ACHN (cell line): ENCODE measurements at regions not wholly inside any gene's neighbourhood (a gene's known extent, or its start where the extent isn't known, plus 50 kb on each side); places are given as distances from the start of the nearest gene placed in this dataset.

Experiments used
- DNase-seq: peaks from one replicate; pipeline ENCODE4 v3.0.0-alpha.2; 2015
- in situ Hi-C: cut with HindIII; loops from 2 replicates; pipeline ENCODE4 v1.10.0; 2017; ENCODE audit warnings: low sequenced_read_pairs, low pct_ligation_motif_present, low pct_unique_long_range_greater_than_20kb

GRCh38 chr12:98064501-98064900 lies 450.9 kb upstream of the TMPO start:
- no peak for DNase-seq
- in situ Hi-C loops: no loop called here

- DNase-seq: no peak
- in situ Hi-C loops: no loop called here
Measured at GRCh38 chr12:98067795-98068194, 447.6 kb upstream of the TMPO start.

- in situ Hi-C loops: no loop called here
- no peak for DNase-seq
Measured at GRCh38 chr12:98073610-98074009, 441.8 kb upstream of the TMPO start.

- in situ Hi-C loops: no loop called here
Measured at GRCh38 chr12:98074286-98074685, 441.1 kb upstream of the TMPO start.

GRCh38 chr12:98084391-98084790 lies 431.0 kb upstream of the TMPO start:
- DNase-seq: no peak
- in situ Hi-C loops: no loop called here

More at GRCh38 chr12:98074286-98074685, 441.1 kb upstream of the TMPO start:
- DNase-seq: no peak

GRCh38 chr12:98085046-98085755 lies 430.2 kb upstream of the TMPO start:
- in situ Hi-C loops: no loop called here
- DNase-seq: no peak

- in situ Hi-C loops: no loop called here
- no peak for DNase-seq
Measured at GRCh38 chr12:98090731-98091130, 424.7 kb upstream of the TMPO start.

- no peak for DNase-seq
- in situ Hi-C loops: no loop called here
Measured at GRCh38 chr12:98096436-98096835, 419.0 kb upstream of the TMPO start.

GRCh38 chr12:98106031-98106683 lies 409.2 kb upstream of the TMPO start:
- DNase-seq: no peak
- in situ Hi-C loops: no loop called here

GRCh38 chr12:98109266-98109665 lies 406.1 kb upstream of the TMPO start:
- in situ Hi-C loops: no loop called here

GRCh38 chr12:98110536-98110935 lies 404.9 kb upstream of the TMPO start:
- no peak for DNase-seq
- in situ Hi-C loops: no loop called here

More at GRCh38 chr12:98109266-98109665, 406.1 kb upstream of the TMPO start:
- no peak for DNase-seq

GRCh38 chr12:98113548-98113947 lies 401.8 kb upstream of the TMPO start:
- in situ Hi-C loops: no loop called here
- DNase-seq: no peak

GRCh38 chr12:98121963-98122362 lies 393.4 kb upstream of the TMPO start:
- no peak for DNase-seq

GRCh38 chr12:98123021-98123461 lies 392.3 kb upstream of the TMPO start:
- DNase-seq: no peak
- in situ Hi-C loops: no loop called here

More at GRCh38 chr12:98121963-98122362, 393.4 kb upstream of the TMPO start:
- in situ Hi-C loops: no loop called here

- DNase-seq: no peak
- in situ Hi-C loops: no loop called here
Measured at GRCh38 chr12:98126637-98127335, 388.6 kb upstream of the TMPO start.

- no peak for DNase-seq
- in situ Hi-C loops: no loop called here
Measured at GRCh38 chr12:98127336-98127679, 388.1 kb upstream of the TMPO start.

- DNase-seq: no peak
- in situ Hi-C loops: no loop called here
Measured at GRCh38 chr12:98127854-98128253, 387.5 kb upstream of the TMPO start.

- in situ Hi-C loops: no loop called here
- no peak for DNase-seq
Measured at GRCh38 chr12:98136544-98136943, 378.8 kb upstream of the TMPO start.

- in situ Hi-C loops: no loop called here
- no peak for DNase-seq
Measured at GRCh38 chr12:98137278-98137677, 378.1 kb upstream of the TMPO start.

- in situ Hi-C loops: no loop called here
- no peak for DNase-seq
Measured at GRCh38 chr12:98144953-98145352, 370.4 kb upstream of the TMPO start.
